Vagina (tissue), 2 donors: ENCODE measurements at regions not wholly inside any gene's neighbourhood (a gene's known extent, or its start where the extent isn't known, plus 50 kb on each side); places are given as distances from the start of the nearest gene placed in this dataset.
"Not testable (repeated sequence)": the region's sequence is repeated elsewhere in the genome, so short reads cannot be mapped to it uniquely, and the experiment has no call there.

ENCODE experiments used
- CTCF ChIP-seq, 3 experiments: fragments of 450-650 bp in 2 of 3; fragments of 200-600 bp in 1 of 3; sonication (generic) in 1 of 3; IDR thresholded peaks; one replicate each; pipeline ENCODE4 v1.5.1; 2017 to 2019; ENCODE audit warnings: antibody characterized with exemption in 3 of 3, mild to moderate bottlenecking in 2 of 3, moderate library complexity in 2 of 3
- POLR2A ChIP-seq, 2 donors: fragments of 450-650 bp; IDR thresholded peaks; one replicate each; pipeline ENCODE4 v1.6.1; 2017; ENCODE audit warnings: antibody characterized with exemption in 2 of 2, mild to moderate bottlenecking in 2 of 2, moderate library complexity in 2 of 2

GRCh38 chr2:42972933-42973516 lies 180.6 kb upstream of the HAAO start:
- not testable (repeated sequence) for TF ChIP-seq CTCF, POLR2A (IDR thresholded peaks at IDR 0.05)
